Parathyroid adenoma (tissue), 2 donors: ENCODE measurements at regions not wholly inside any gene's neighbourhood (a gene's known extent, or its start where the extent isn't known, plus 50 kb on each side); places are given as distances from the start of the nearest gene placed in this dataset.

Experiments used
- H2AFZ ChIP-seq: fragments of 300-600 bp; sonication (generic); one replicate; pipeline ENCODE4 v1.7.0; 2017; ENCODE audit warnings: antibody characterized with exemption, mild to moderate bottlenecking
- H3K27ac ChIP-seq: fragments of 300-600 bp; sonication (generic); one replicate; pipeline ENCODE4 v1.7.0; 2017
- H3K27me3 ChIP-seq: fragments of 300-600 bp; sonication (generic); one replicate; pipeline ENCODE4 v1.7.0; 2017; ENCODE audit warnings: low read length; ENCODE audit not compliant: control insufficient read depth, insufficient read depth
- H3K36me3 ChIP-seq: fragments of 300-600 bp; sonication (generic); one replicate; pipeline ENCODE4 v1.7.0; 2017; ENCODE audit warnings: low read length; ENCODE audit not compliant: control insufficient read depth, insufficient read depth
- H3K4me1 ChIP-seq: fragments of 300-600 bp; sonication (generic); one replicate; pipeline ENCODE4 v1.7.0; 2017; ENCODE audit warnings: control low read depth
- H3K4me2 ChIP-seq: fragments of 300-600 bp; sonication (generic); one replicate; pipeline ENCODE4 v1.7.0; 2017; ENCODE audit warnings: low read length
- H3K4me3 ChIP-seq: fragments of 300-600 bp; sonication (generic); one replicate; pipeline ENCODE4 v1.7.0; 2017; ENCODE audit warnings: low read depth, low read length
- H3K79me2 ChIP-seq: fragments of 300-600 bp; sonication (generic); one replicate; pipeline ENCODE4 v1.7.0; 2017; ENCODE audit warnings: control low read depth
- H3K9ac ChIP-seq: fragments of 300-600 bp; sonication (generic); one replicate; pipeline ENCODE4 v1.7.0; 2017; ENCODE audit warnings: mild to moderate bottlenecking
- H3K9me3 ChIP-seq: fragments of 300-600 bp; sonication (generic); one replicate; pipeline ENCODE4 v1.7.0; 2017; ENCODE audit warnings: low read length; ENCODE audit not compliant: control insufficient read depth
- TF ChIP-seq, protein P1 (sequence below): fragments of 300-600 bp; sonication (generic); IDR thresholded peaks from one replicate; pipeline ENCODE4 v1.7.0; 2017; ENCODE audit warnings: antibody characterized with exemption, mild to moderate bottlenecking
- donor health status: primary hyperparathyroidism.

DNA sequence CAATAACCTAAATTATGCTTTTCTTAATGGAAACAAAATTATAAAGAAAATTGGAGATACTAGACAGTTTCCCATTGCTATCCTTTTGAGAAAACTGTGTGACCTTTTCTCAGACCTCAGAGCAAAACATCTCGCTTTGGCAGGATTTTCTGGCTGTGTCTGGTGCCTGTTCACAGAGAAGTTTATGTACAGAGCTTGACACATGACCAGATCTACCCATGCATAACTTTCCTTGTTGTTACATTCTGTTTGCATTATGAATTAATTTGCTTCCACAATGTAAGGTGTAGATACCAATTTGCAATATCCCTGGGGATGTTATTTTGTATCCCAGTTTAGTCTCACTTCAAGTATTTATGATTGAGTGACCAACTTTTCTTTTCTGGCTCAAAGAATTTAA lies 565.0 kb downstream of the XPNPEP1 start:
- Histone ChIP-seq H3K79me2 (no peaks in the 10 kb centered on the region), H3K27ac (no peak overlapping the region), H3K27me3 (no peaks in the 10 kb centered on the region), H3K36me3 (no peaks in the 10 kb centered on the region), H3K4me1 (no peaks in the 10 kb centered on the region), H2AFZ (no peak overlapping the region), H3K4me3 (no peak overlapping the region), H3K9me3 (no peaks in the 10 kb centered on the region), H3K4me2 (no peak overlapping the region), H3K9ac (no peak overlapping the region)
- TF ChIP-seq, protein P1, sequence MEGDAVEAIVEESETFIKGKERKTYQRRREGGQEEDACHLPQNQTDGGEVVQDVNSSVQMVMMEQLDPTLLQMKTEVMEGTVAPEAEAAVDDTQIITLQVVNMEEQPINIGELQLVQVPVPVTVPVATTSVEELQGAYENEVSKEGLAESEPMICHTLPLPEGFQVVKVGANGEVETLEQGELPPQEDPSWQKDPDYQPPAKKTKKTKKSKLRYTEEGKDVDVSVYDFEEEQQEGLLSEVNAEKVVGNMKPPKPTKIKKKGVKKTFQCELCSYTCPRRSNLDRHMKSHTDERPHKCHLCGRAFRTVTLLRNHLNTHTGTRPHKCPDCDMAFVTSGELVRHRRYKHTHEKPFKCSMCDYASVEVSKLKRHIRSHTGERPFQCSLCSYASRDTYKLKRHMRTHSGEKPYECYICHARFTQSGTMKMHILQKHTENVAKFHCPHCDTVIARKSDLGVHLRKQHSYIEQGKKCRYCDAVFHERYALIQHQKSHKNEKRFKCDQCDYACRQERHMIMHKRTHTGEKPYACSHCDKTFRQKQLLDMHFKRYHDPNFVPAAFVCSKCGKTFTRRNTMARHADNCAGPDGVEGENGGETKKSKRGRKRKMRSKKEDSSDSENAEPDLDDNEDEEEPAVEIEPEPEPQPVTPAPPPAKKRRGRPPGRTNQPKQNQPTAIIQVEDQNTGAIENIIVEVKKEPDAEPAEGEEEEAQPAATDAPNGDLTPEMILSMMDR, result no peak

DNA sequence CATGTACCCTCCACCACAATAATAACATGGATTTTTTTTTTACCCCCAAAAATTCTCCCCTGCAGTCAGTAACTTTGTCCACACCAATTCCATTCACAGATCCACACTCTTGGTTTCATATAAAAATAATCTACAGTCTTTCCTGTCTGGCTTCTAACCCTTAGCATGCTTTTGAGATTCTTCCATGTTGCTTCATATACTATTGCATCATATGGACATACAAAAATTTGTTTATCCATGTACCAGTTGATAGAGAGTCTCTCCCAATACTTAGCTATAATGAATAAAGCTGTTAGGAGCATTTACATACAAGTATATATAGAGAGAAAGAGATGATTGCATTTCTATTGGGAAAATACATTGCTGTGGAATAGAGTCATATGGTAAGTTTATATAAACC lies 575.0 kb downstream of the XPNPEP1 start:
- Histone ChIP-seq H3K9ac (no peak overlapping the region), H3K4me1 (no peaks in the 10 kb centered on the region)
- TF ChIP-seq, protein P1, result no peak

DNA sequence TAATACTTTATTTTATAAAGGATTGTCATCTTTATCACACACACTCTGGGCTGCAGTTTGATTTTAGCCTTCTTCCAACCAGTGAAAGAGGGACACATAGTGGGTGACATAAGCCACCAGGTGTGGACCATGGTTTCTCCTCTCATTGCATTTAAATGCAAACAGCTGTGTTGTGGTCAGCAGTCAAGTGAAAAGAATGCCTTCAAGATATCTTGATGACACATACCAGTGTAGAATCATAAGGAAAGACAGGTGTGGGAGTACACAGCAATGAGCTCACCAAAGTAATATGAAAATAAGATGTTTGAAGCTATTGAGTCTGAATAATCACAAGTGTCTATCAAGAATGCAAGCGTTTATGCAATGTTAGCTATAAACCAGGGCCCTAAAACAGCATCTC lies 580.0 kb downstream of the XPNPEP1 start:
- no peaks in the 10 kb centered on the region for H3K36me3 ChIP-seq
- no peaks in the 10 kb centered on the region for H3K4me1 ChIP-seq
- no peaks in the 10 kb centered on the region for H3K79me2 ChIP-seq
- H3K27me3 ChIP-seq, result no peaks in the 10 kb centered on the region
- no peak overlapping the region for H3K4me3 ChIP-seq
- TF ChIP-seq, protein P1, result no peak
- no peaks in the 10 kb centered on the region for H3K9me3 ChIP-seq
- no peak overlapping the region for H3K4me2 ChIP-seq
- H3K9ac ChIP-seq, result no peak overlapping the region
- no peak overlapping the region for H3K27ac ChIP-seq
- H2AFZ ChIP-seq, result no peak overlapping the region

More for the DNA sequence above, 575.0 kb downstream of the XPNPEP1 start:
- Histone ChIP-seq H3K79me2 (no peaks in the 10 kb centered on the region), H3K9me3 (no peaks in the 10 kb centered on the region), H3K36me3 (no peaks in the 10 kb centered on the region), H3K27ac (no peak overlapping the region), H3K27me3 (no peaks in the 10 kb centered on the region), H3K4me3 (no peak overlapping the region), H3K4me2 (no peak overlapping the region), H2AFZ (no peak overlapping the region)

DNA sequence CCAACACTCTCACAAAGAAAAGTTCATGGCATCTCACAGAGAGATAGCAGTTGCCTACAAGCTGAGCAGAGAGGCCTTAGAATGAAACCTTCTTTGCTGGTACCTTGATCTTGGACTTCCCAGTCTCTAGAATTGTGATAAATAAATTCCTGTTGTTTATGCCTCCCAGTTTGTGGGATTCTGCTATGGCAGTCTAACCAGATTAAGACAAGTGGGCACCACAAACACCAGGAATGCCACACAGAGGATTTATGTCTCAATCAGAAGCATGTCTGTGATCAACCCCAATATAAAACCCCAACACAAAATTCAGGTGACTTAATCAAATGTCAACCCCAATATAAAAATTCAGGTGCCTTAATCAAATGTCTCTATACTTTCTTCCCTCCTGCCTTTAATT lies 581.3 kb downstream of the XPNPEP1 start:
- H3K9ac ChIP-seq, result no peak overlapping the region
- no peaks in the 10 kb centered on the region for H3K4me1 ChIP-seq
- H3K36me3 ChIP-seq, result no peaks in the 10 kb centered on the region
- H3K27me3 ChIP-seq, result no peaks in the 10 kb centered on the region
- no peaks in the 10 kb centered on the region for H3K9me3 ChIP-seq
- H3K27ac ChIP-seq, result no peak overlapping the region
- TF ChIP-seq, protein P1, result no peak
- H3K79me2 ChIP-seq, result no peaks in the 10 kb centered on the region
- no peak overlapping the region for H3K4me2 ChIP-seq
- no peak overlapping the region for H3K4me3 ChIP-seq
- H2AFZ ChIP-seq, result no peak overlapping the region

DNA sequence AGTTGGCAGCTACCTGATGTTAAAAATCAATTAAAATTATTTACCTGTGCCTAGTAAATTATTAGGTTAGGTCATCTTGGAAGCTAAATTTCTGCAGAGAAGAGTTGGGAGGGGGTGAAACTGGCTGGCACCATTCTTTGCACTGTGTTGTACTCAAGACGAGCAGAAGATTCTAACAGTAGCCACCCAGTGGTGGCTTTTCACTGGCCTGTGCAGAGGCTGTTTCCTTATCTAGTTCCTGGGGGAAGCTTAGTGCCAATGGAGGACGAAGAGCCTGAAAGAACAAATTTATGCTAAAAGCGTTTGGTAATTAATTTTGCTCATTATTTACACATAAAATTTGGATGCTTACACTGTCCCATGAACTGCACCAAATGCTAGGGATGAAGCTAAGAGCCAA lies 595.3 kb downstream of the XPNPEP1 start:
- no peak overlapping the region for H3K4me2 ChIP-seq
- H3K9me3 ChIP-seq, result no peaks in the 10 kb centered on the region
- no peak overlapping the region for H3K9ac ChIP-seq
- no peaks in the 10 kb centered on the region for H3K36me3 ChIP-seq
- H3K4me1 ChIP-seq, result no peaks in the 10 kb centered on the region
- TF ChIP-seq, protein P1, result no peak
- no peaks in the 10 kb centered on the region for H3K27me3 ChIP-seq
- no peak overlapping the region for H3K27ac ChIP-seq
- H3K79me2 ChIP-seq, result no peaks in the 10 kb centered on the region
- no peak overlapping the region for H2AFZ ChIP-seq
- H3K4me3 ChIP-seq, result no peak overlapping the region
